Progenitor cell of endocrine pancreas (in vitro differentiated cells): ENCODE measurements at regions not wholly inside any gene's neighbourhood (a gene's known extent, or its start where the extent isn't known, plus 50 kb on each side); places are given as distances from the start of the nearest gene placed in this dataset.
"Not testable (repeated sequence)": the region's sequence is repeated elsewhere in the genome, so short reads cannot be mapped to it uniquely, and the experiment has no call there.

Experiments used
- DNase-seq: peaks from one replicate; pipeline ENCODE4 v3.0.0; 2021; ENCODE audit warnings: low spot score; ENCODE audit not compliant: unreplicated experiment
- H3K27ac Mint-ChIP-seq: 2 replicates; pipeline ENCODE4 v1.8.0; 2021; ENCODE audit warnings: mild to moderate bottlenecking, moderate library complexity, mixed read lengths
- H3K27me3 Mint-ChIP-seq: 2 replicates; pipeline ENCODE4 v1.8.0; 2021; ENCODE audit warnings: mixed read lengths
- H3K36me3 Mint-ChIP-seq: 2 replicates; pipeline ENCODE4 v1.8.0; 2022; ENCODE audit warnings: mixed read lengths; ENCODE audit not compliant: insufficient read depth
- H3K4me1 Mint-ChIP-seq: 2 replicates; pipeline ENCODE4 v1.8.0; 2021; ENCODE audit warnings: low read depth, mixed read lengths
- H3K4me3 Mint-ChIP-seq: 2 replicates; pipeline ENCODE4 v1.8.0; 2021; ENCODE audit warnings: low read depth, mild to moderate bottlenecking, moderate library complexity, mixed read lengths
- H3K9me3 Mint-ChIP-seq: 2 replicates; pipeline ENCODE4 v1.8.0; 2021; ENCODE audit warnings: low read depth, mixed read lengths
- TF ChIP-seq, protein P1 (sequence below): fragments of 200-600 bp; sonication (generic); IDR thresholded peaks from one replicate; pipeline ENCODE4 v1.5.0; 2021; ENCODE audit warnings: antibody characterized with exemption, mild to moderate bottlenecking; ENCODE audit not compliant: unreplicated experiment

DNA sequence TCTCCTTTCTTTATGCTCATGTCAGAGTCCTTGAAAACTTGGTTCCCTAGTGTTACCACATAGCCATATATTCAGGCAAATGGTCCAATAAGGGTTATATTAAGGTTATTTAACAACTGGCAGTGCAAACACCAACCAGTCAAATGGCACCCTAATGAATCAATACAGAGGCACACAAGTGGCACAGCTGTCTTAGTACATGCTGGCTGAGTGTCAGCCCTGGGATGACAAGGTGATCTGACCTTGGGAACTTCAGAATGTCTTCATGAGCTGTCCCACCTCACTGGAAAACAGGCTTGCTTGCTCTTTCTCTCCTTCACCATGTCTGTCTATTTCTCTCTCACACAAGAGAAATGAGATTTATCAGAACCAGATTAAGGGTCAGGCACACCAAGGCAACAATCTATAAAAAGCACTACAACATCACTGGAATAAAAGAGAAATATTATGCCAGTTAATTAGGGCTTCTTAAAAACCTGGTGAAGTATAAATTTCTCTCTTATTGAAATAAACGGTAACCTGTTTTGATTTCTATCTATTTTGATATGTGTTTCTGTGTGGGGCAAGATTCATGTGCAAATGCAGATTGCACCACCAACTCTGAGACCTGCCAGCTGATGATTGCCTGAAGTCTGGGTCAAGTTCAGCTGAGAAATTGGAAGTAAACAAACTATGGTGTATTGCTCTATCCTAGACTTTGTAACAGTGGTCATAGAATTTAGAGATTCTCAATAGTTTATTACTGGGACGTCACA is 140.7 kb downstream of the SREK1 start:
- no peaks in the 10 kb centered on the region for H3K4me1 Mint-ChIP-seq
- no peak overlapping the region for H3K27ac Mint-ChIP-seq
- no peaks in the 10 kb centered on the region for H3K9me3 Mint-ChIP-seq
- no peaks in the 10 kb centered on the region for H3K36me3 Mint-ChIP-seq
- DNase-seq: no peak
- H3K27me3 Mint-ChIP-seq: no peaks in the 10 kb centered on the region
- H3K4me3 Mint-ChIP-seq: no peak overlapping the region
- TF ChIP-seq, protein P1, sequence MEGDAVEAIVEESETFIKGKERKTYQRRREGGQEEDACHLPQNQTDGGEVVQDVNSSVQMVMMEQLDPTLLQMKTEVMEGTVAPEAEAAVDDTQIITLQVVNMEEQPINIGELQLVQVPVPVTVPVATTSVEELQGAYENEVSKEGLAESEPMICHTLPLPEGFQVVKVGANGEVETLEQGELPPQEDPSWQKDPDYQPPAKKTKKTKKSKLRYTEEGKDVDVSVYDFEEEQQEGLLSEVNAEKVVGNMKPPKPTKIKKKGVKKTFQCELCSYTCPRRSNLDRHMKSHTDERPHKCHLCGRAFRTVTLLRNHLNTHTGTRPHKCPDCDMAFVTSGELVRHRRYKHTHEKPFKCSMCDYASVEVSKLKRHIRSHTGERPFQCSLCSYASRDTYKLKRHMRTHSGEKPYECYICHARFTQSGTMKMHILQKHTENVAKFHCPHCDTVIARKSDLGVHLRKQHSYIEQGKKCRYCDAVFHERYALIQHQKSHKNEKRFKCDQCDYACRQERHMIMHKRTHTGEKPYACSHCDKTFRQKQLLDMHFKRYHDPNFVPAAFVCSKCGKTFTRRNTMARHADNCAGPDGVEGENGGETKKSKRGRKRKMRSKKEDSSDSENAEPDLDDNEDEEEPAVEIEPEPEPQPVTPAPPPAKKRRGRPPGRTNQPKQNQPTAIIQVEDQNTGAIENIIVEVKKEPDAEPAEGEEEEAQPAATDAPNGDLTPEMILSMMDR: no peak

DNA sequence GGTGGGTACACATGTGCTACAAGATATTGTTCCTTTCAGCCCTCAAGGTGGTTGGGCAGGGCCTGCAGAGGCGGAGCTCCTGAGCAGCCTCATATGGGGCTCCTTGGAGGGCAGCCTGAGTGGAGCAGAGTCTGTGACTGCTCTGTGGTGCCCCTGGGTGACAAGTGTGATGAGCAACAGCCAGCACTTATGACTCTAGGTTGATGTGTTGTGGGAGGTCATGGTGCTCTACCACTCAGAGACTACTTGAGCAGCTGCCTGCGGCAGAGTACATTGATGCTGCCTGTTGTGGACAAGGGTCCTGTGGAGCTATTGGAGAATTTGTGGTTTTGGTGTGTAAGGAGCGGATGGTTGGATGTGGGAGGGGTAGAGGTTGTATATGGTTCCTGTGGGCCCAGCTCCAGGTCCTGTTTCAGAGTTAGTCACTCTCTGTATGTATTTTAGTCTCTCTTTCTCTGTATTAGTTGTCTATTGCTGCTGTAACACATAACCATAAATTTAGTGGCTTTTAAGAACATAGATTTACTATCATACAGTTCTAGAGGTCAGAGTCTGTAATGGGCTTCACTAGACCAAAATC is 141.3 kb downstream of the SREK1 start:
- Mint-ChIP-seq H3K27ac (no peak overlapping the region), H3K4me1 (no peaks in the 10 kb centered on the region), H3K36me3 (no peaks in the 10 kb centered on the region), H3K4me3 (no peak overlapping the region), H3K27me3 (no peaks in the 10 kb centered on the region), H3K9me3 (no peaks in the 10 kb centered on the region)
- TF ChIP-seq, protein P1: no peak
- DNase-seq: no peak

DNA sequence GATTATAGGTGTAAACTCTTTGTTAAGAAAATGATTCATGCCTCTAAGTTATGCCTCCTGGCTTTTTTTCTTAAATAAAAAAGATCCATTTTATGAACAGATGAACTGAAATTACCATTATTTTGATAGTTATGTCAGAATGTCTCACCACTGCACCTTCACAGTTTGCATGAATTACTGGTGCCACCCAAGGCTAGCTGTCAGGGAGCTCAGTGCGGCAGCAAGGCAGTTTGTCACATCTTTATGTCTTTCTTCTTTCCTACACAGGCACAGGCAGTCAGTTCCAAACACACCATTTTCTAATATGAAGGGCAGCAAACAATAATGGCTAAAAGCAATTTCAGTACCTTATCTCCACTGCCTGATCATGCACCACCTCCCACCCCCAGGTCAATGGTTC is 147.7 kb downstream of the SREK1 start:
- H3K9me3 Mint-ChIP-seq: no peaks in the 10 kb centered on the region
- no peak overlapping the region for H3K4me3 Mint-ChIP-seq
- H3K4me1 Mint-ChIP-seq: no peaks in the 10 kb centered on the region
- TF ChIP-seq, protein P1: no peak
- no peaks in the 10 kb centered on the region for H3K27me3 Mint-ChIP-seq
- DNase-seq: no peak
- no peak overlapping the region for H3K27ac Mint-ChIP-seq
- no peaks in the 10 kb centered on the region for H3K36me3 Mint-ChIP-seq

DNA sequence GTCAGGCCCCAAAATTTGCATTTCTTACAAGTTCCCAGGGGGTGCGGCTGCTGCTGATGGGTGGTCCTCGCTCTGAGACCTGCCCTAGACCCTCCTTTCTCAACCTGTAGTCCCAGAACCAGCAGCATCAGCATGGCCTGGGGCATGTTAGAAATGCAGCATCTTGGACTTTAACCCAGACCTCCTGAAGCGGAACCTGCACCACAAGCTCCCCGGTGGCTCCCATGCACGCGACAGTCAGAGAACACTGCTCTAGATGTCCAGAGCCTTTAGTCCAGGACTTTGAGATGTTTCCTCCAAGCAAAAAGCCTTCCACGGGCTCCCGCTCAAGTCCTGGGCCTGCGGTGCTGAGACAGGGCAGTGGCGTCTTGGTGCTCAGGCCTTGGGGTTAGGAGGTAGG is 149.8 kb downstream of the SREK1 start:
- not testable (repeated sequence) for H3K36me3 Mint-ChIP-seq, H3K4me3 Mint-ChIP-seq, H3K27me3 Mint-ChIP-seq, H3K4me1 Mint-ChIP-seq, H3K9me3 Mint-ChIP-seq, H3K27ac Mint-ChIP-seq, DNase-seq

DNA sequence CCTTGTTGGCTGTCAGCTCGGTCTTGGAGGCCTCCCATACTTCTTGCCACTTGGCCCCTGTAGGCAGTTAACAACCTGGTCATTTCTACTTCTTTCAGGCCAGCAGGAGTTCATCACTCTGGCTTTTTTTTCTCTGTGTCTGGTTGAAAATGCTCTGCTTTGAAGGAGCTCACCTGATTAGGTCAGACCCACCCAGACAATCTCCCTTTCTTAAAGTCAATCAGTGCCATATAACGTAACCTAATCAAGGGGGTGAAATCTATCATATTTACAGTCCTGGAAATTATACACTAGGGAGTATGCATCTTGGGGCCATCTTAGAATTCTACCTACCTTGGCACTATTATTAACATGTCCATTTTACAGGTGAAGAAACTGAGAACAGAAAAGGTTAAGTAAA is 155.4 kb downstream of the SREK1 start:
- Mint-ChIP-seq H3K27me3 (peaks cover 8% of the 10 kb centered on the region), H3K9me3 (no peaks in the 10 kb centered on the region), H3K4me3 (no peak overlapping the region), H3K4me1 (no peaks in the 10 kb centered on the region), H3K36me3 (no peaks in the 10 kb centered on the region), H3K27ac (no peak overlapping the region)
- DNase-seq: no peak
- TF ChIP-seq, protein P1: no peak

DNA sequence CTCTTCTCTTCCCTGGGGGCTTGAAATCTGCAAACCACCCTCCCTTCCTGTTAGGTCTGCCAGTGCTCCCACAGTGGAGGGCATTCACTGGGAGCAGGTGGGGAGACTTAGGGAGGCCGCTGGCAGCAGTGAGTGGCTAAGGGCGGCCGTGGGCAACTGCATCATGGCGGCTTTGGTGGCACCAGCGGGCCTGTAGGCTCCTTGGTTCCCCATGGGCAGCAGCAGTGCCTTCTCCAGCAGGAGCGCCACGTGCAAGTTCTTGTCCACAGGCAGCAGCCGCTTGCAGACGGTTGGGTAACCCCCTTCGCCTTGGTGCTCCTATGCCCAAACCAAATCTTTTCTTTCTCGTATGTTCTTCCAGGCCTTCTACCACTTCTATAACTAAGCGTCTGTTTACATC is 158.2 kb downstream of the SREK1 start:
- H3K36me3 Mint-ChIP-seq: no peaks in the 10 kb centered on the region
- no peaks in the 10 kb centered on the region for H3K9me3 Mint-ChIP-seq
- H3K27me3 Mint-ChIP-seq: peaks cover 22% of the 10 kb centered on the region
- no peak overlapping the region for H3K4me3 Mint-ChIP-seq
- no peak overlapping the region for H3K27ac Mint-ChIP-seq
- DNase-seq: no peak
- TF ChIP-seq, protein P1: no peak
- H3K4me1 Mint-ChIP-seq: no peaks in the 10 kb centered on the region
